HL-60 (cell line): ENCODE measurements at regions not wholly inside any gene's neighbourhood (a gene's known extent, or its start where the extent isn't known, plus 50 kb on each side); places are given as distances from the start of the nearest gene placed in this dataset.

Experiments used
- SPI1 ChIP-seq: IDR thresholded peaks from 2 replicates; pipeline ENCODE4 v1.6.1; 2012; ENCODE audit warnings: low read depth, mild to moderate bottlenecking, borderline replicate concordance
- TF ChIP-seq, protein P1 (sequence below): IDR thresholded peaks from one replicate; pipeline ENCODE4 v1.5.1; 2011; ENCODE audit warnings: low read length, control low read depth, inconsistent platforms; ENCODE audit not compliant: insufficient read depth

DNA sequence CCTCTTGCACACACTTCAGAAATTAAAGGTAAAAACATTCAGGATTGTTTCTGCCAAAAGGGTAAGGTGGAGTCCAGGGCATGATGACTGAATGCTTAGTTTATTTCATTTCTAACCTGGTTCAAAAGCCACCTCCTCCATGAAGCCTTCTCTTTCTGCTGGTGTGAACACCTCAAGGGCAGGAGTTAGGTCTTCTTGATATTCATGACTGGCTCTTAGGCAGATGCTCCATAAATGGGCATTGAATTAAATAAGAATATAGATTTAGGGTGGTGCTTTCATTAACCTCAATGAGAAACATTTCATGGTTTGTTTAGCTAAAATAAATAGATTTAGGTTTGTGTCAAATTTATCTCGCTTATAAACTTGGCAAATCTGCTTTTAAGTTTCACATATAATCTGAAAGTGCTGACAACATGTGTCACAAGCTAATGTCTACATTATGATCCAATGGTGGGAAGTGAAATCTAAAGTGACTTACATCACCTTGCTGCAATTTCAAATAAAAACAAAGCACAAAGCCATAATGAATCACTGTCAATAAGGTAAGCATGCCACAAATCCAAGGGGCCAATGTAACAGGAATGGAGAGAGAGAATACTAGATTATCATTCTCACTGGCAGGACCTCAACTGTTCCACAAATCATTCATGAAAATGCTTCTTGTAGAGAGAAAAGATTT lies 72.7 kb upstream of the GRIP1 start:
- TF ChIP-seq, protein P1, sequence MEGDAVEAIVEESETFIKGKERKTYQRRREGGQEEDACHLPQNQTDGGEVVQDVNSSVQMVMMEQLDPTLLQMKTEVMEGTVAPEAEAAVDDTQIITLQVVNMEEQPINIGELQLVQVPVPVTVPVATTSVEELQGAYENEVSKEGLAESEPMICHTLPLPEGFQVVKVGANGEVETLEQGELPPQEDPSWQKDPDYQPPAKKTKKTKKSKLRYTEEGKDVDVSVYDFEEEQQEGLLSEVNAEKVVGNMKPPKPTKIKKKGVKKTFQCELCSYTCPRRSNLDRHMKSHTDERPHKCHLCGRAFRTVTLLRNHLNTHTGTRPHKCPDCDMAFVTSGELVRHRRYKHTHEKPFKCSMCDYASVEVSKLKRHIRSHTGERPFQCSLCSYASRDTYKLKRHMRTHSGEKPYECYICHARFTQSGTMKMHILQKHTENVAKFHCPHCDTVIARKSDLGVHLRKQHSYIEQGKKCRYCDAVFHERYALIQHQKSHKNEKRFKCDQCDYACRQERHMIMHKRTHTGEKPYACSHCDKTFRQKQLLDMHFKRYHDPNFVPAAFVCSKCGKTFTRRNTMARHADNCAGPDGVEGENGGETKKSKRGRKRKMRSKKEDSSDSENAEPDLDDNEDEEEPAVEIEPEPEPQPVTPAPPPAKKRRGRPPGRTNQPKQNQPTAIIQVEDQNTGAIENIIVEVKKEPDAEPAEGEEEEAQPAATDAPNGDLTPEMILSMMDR = no peak
- no peak for TF ChIP-seq SPI1
